ENCODE measurements at regions not wholly inside any gene's neighbourhood (a gene's known extent, or its start where the extent isn't known, plus 50 kb on each side); places are given as distances from the start of the nearest gene placed in this dataset.

DNA sequence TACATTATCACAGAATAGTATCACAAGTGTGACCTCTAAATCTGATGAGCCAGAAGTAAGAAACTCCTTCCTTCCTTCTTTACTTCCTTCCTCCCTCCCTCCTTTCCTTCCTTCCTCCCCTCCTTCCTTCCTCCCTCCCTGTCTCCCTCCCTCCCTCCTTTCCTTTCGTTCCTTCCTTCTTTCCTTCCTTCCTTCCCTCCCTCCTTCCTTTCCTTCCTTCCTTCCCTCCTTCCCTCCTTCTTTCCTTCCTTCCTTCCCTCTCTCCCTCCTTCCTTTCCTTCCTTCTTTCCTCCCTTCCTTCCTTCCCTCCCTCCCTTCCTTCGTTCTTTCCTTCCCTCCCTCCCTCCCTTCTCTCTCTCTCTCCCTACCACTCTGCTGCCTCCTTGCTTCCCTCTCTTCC lies 359.2 kb downstream of the OSR1 start:
- no peak for TF ChIP-seq EZH2 (IDR thresholded peaks at IDR 0.05; ENCODE audit: borderline replicate concordance, insufficient read depth, low read length, poor library complexity, severe bottlenecking)
- TF ChIP-seq, protein P1, sequence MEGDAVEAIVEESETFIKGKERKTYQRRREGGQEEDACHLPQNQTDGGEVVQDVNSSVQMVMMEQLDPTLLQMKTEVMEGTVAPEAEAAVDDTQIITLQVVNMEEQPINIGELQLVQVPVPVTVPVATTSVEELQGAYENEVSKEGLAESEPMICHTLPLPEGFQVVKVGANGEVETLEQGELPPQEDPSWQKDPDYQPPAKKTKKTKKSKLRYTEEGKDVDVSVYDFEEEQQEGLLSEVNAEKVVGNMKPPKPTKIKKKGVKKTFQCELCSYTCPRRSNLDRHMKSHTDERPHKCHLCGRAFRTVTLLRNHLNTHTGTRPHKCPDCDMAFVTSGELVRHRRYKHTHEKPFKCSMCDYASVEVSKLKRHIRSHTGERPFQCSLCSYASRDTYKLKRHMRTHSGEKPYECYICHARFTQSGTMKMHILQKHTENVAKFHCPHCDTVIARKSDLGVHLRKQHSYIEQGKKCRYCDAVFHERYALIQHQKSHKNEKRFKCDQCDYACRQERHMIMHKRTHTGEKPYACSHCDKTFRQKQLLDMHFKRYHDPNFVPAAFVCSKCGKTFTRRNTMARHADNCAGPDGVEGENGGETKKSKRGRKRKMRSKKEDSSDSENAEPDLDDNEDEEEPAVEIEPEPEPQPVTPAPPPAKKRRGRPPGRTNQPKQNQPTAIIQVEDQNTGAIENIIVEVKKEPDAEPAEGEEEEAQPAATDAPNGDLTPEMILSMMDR (IDR thresholded peaks at IDR 0.05; ENCODE audit: poor library complexity, severe bottlenecking), result no peak
- no peak for TF ChIP-seq TAF1 (IDR thresholded peaks at IDR 0.05; ENCODE audit: low read depth)

All from neural cell (in vitro differentiated cells).